VCaP (cell line): ENCODE measurements at regions not wholly inside any gene's neighbourhood (a gene's known extent, or its start where the extent isn't known, plus 50 kb on each side); places are given as distances from the start of the nearest gene placed in this dataset.

Source experiments
- H3K27ac ChIP-seq: fragments of 450-650 bp; 2 replicates; pipeline ENCODE4 v1.5.1; 2017
- TF ChIP-seq, protein P1 (sequence below): fragments of 450-650 bp; conservative IDR thresholded peaks from 2 replicates; pipeline ENCODE4 v1.5.1; 2017; ENCODE audit warnings: mild to moderate bottlenecking, moderate library complexity

- H3K27ac ChIP-seq, result no peak overlapping the region
- TF ChIP-seq, protein P1, sequence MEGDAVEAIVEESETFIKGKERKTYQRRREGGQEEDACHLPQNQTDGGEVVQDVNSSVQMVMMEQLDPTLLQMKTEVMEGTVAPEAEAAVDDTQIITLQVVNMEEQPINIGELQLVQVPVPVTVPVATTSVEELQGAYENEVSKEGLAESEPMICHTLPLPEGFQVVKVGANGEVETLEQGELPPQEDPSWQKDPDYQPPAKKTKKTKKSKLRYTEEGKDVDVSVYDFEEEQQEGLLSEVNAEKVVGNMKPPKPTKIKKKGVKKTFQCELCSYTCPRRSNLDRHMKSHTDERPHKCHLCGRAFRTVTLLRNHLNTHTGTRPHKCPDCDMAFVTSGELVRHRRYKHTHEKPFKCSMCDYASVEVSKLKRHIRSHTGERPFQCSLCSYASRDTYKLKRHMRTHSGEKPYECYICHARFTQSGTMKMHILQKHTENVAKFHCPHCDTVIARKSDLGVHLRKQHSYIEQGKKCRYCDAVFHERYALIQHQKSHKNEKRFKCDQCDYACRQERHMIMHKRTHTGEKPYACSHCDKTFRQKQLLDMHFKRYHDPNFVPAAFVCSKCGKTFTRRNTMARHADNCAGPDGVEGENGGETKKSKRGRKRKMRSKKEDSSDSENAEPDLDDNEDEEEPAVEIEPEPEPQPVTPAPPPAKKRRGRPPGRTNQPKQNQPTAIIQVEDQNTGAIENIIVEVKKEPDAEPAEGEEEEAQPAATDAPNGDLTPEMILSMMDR, result no peak
These were observed 63.3 kb downstream of the ILRUN start for GRCh38 chr6:34633256-34633655.

GRCh38 chr6:34630040-34630439 lies 66.5 kb downstream of the ILRUN start:
- no peak overlapping the region for H3K27ac ChIP-seq
- TF ChIP-seq, protein P1, result no peak

DNA sequence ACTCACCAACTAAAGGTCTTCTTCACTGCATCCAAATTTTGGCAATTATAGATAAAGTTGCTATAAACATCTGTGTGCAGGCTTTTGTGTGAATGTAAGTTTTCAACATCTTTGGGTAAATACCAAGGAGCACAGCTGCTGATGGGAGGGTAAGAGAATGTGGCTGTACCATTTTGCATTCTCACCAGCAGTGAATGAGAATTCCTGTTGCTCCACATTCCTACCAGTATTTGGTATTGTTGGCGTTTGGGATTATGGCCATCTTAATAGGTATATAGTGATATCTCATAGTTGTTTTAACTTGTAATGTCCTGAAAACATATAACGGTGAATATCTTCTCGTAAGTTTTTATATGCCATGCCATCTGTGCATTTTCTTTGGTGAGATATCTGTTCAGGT lies 69.3 kb downstream of the ILRUN start:
- H3K27ac ChIP-seq, result no peak overlapping the region
- TF ChIP-seq, protein P1, result no peak

DNA sequence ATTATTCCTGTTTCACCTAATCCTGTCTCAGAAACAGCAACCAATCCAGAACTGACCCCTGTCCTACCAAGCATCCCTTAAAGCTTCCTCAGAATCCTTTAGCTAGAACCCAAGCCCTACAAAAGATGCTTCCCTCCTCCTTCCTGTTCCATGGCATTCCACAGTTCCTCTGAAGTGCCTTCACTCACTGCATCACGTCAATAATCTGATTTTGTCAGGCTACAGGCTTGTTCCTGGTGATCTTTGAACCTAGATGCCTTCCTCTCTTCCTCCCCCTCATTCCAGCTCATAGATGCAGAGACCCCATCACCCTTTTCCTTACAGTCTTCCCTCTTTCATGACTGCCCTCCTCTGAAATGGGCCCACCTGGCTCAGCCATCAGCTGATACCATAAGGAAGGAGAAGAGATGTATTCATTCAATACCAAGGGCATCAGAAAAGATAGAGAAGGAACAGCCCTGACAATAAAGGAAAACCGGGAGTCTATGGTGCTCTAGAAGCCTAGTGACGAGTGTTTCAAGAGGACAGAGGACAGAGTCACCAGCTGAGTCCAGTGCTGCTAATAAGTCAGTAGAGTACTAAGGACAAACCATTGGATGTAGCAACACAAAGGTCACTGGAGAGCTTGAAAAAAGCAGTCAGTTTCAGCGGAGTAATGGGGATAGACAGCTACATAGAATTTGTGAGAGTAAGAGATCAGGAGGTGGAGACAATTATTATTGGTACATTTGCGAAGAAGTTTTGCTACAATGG lies 62.5 kb upstream of the SPDEF start:
- no peak overlapping the region for H3K27ac ChIP-seq
- TF ChIP-seq, protein P1, result no peak

- no peak overlapping the region for H3K27ac ChIP-seq
- TF ChIP-seq, protein P1, result no peak
These were observed 61.1 kb upstream of the SPDEF start for GRCh38 chr6:34617231-34617630.

DNA sequence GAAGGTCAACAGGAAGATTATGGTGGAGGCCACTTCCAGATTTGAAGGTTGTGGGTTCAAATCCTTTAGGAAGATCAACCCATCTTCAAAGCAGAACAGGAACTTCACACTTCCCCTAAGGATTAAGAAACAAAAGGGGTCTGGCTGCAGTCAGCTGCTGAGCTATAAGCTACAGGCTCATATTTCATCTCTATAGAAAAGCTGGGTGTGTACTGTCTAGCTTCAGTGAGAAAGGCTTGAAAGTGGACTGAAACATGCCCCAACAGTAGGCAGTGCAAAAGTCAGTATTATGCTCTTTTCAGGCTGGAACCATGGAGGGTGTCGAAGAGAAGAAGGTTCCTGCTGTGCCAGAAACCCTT lies 60.1 kb upstream of the SPDEF start:
- TF ChIP-seq, protein P1, result no peak
- H3K27ac ChIP-seq, result no peak overlapping the region

DNA sequence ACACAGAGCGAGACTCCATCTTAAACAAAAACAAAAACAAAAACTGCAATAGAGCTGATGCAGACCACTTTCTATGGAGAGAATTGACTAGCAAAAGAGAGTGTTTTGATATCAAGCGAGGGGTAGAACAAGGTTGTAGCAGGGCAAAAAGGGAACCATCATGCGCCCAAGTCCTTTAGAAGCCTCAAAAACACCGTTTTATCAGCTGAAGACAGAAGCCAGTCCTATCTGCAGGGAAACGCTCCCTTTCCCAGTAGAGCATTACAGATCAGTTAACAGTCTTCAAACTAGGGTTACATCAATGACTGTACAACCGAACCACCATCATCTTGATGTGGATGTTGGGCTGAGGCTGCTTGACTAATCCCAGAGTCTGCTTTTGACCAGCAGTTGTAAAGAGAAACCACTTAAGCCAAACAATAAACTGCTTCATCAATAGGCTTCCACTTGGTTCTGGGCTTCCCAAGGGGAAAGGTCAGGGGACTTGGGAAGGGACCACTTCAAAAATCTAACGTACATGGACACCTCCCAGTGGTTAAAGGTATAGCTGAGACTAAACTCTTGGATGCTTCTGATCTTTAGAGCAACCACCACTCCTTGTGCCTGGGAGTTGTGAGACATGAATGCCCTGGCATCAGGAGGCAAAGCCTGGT lies 59.6 kb upstream of the SPDEF start:
- TF ChIP-seq, protein P1, result no peak
- H3K27ac ChIP-seq, result no peak overlapping the region
